ENCODE measurements at regions not wholly inside any gene's neighbourhood (a gene's known extent, or its start where the extent isn't known, plus 50 kb on each side); places are given as distances from the start of the nearest gene placed in this dataset.
"Not testable (repeated sequence)": the region's sequence is repeated elsewhere in the genome, so short reads cannot be mapped to it uniquely, and the experiment has no call there.

DNA sequence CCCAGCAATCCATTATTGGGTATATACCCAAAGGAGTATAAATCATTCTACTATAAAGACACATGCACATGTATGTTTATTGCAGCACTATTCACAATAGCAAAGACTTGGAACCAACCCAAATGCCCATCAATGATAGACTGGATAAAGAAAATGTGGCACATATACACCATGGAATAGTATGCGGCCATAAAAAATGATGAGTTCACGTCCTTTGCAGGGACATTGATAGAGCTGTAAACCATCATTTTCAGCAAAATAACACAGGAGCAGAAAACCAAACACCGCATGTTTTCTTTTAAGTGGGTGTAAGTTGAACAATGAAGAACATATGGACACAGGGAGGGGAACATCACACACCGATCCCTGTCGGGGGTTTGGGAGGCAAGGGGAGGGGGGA, 56.7 kb downstream of the PALS2 start:
- DNase-seq (ENCODE audit: low read depth); H3K4me3 ChIP-seq (replicated peaks; ENCODE audit: low read depth, low read length): not testable (repeated sequence)

DNA sequence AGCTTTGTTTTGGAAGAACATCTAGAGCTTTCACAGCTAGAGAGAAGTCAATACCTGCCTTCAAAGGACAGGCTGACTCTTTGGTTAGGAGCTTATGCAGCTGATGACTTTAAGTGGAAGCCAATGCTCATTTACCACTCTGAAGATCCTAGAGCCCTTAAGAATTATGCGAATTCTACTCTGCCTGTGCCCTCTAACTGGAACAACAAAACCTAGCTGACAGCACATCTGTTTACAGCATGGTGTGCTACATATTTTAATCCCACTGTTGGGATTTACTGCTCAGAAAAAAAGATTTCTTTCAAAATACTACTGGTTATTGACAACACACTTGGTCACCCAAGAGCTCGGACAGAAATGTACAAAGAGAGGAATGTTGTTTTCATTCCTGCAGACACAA, 57.3 kb downstream of the PALS2 start:
- no peak overlapping the region for H3K4me3 ChIP-seq (replicated peaks; ENCODE audit: low read depth, low read length)
- TF ChIP-seq, protein P1, sequence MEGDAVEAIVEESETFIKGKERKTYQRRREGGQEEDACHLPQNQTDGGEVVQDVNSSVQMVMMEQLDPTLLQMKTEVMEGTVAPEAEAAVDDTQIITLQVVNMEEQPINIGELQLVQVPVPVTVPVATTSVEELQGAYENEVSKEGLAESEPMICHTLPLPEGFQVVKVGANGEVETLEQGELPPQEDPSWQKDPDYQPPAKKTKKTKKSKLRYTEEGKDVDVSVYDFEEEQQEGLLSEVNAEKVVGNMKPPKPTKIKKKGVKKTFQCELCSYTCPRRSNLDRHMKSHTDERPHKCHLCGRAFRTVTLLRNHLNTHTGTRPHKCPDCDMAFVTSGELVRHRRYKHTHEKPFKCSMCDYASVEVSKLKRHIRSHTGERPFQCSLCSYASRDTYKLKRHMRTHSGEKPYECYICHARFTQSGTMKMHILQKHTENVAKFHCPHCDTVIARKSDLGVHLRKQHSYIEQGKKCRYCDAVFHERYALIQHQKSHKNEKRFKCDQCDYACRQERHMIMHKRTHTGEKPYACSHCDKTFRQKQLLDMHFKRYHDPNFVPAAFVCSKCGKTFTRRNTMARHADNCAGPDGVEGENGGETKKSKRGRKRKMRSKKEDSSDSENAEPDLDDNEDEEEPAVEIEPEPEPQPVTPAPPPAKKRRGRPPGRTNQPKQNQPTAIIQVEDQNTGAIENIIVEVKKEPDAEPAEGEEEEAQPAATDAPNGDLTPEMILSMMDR (IDR thresholded peaks at IDR 0.05; ENCODE audit: low read length, missing control alignments): no peak
- no peak for DNase-seq (ENCODE audit: low read depth)

DNA sequence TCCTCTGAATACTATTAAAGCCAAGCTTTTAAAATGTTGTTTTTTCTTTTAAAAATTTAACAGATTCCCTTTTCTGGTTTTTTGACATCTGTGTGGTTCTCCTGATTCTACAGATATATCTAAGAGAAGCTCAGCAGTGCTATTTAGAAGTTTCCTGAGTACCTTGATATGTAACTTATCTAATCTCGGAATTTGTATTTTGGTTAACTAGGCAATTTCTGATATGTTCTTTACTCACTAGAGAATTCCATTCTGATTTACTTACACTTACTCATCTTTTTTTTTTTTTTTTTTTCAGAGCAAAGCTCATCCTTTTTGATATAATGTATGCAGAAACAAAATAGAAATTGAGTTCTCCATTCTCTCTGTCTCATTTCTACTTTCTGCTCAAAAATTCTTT, 63.8 kb downstream of the PALS2 start:
- no peak for DNase-seq (ENCODE audit: low read depth)
- H3K4me3 ChIP-seq (replicated peaks; ENCODE audit: low read depth, low read length): no peak overlapping the region
- TF ChIP-seq, protein P1 (IDR thresholded peaks at IDR 0.05; ENCODE audit: low read length, missing control alignments): no peak

DNA sequence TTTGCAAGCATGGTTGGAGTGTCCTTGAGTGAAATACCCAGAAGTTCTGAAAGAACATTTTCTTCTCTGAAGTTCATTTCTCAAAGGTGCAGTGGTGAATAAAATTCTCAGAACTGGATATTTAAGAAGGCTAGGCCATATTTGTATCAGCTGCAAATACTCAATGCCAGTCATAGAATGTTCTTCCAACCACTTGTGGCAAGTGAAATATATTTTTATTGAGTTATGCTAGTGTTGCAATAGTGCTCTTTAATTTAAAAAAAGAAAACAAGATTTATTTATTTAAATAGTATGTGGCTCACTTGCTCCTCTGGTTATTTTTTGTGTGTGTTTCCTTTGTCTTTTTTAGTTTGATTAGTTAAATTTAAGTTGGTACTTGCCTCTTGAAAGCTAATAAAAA, 64.5 kb downstream of the PALS2 start:
- TF ChIP-seq, protein P1 (IDR thresholded peaks at IDR 0.05; ENCODE audit: low read length, missing control alignments): no peak
- peak; percentile 6 for DNase-seq (ENCODE audit: low read depth)
- no peak overlapping the region for H3K4me3 ChIP-seq (replicated peaks; ENCODE audit: low read depth, low read length)

GRCh38 chr7:24644567-24644966, 71.3 kb downstream of the PALS2 start:
- not testable (repeated sequence) for DNase-seq (ENCODE audit: low read depth); H3K4me3 ChIP-seq (replicated peaks; ENCODE audit: low read depth, low read length)
